ENCODE measurements at regions not wholly inside any gene's neighbourhood (a gene's known extent, or its start where the extent isn't known, plus 50 kb on each side); places are given as distances from the start of the nearest gene placed in this dataset.

GRCh38 chr10:57621466-57621865 is 646.2 kb downstream of the IPMK start:
- no peak for ATAC-seq
- TF ChIP-seq ZFP3 (CRISPR knock-in tag; IDR thresholded peaks at IDR 0.05) (no peak), ZNF70 (CRISPR knock-in tag; IDR thresholded peaks at IDR 0.05) (no peak), ZFP30 (CRISPR knock-in tag; IDR thresholded peaks at IDR 0.05) (no peak), TOX (CRISPR knock-in tag; IDR thresholded peaks at IDR 0.05; ENCODE audit: borderline replicate concordance) (no peak), TSHZ2 (CRISPR knock-in tag; IDR thresholded peaks at IDR 0.05) (no peak), ESRRG (CRISPR knock-in tag; IDR thresholded peaks at IDR 0.05) (no peak), SNAI2 (CRISPR knock-in tag; IDR thresholded peaks at IDR 0.05) (no peak), OSR1 (CRISPR knock-in tag; IDR thresholded peaks at IDR 0.05) (no peak), ZNF8 (CRISPR knock-in tag; IDR thresholded peaks at IDR 0.05) (no peak), ARNTL (CRISPR knock-in tag; IDR thresholded peaks at IDR 0.05; ENCODE audit: borderline replicate concordance, low read depth) (no peak), PPARA (CRISPR knock-in tag; IDR thresholded peaks at IDR 0.05; ENCODE audit: borderline replicate concordance) (no peak), CSDC2 (CRISPR knock-in tag; IDR thresholded peaks at IDR 0.05) (no peak), ZC3H10 (CRISPR knock-in tag; IDR thresholded peaks at IDR 0.05) (no peak), CSRNP3 (CRISPR knock-in tag; IDR thresholded peaks at IDR 0.05) (no peak), GLIS3 (CRISPR knock-in tag; IDR thresholded peaks at IDR 0.05) (no peak)
- TF ChIP-seq, protein P1, sequence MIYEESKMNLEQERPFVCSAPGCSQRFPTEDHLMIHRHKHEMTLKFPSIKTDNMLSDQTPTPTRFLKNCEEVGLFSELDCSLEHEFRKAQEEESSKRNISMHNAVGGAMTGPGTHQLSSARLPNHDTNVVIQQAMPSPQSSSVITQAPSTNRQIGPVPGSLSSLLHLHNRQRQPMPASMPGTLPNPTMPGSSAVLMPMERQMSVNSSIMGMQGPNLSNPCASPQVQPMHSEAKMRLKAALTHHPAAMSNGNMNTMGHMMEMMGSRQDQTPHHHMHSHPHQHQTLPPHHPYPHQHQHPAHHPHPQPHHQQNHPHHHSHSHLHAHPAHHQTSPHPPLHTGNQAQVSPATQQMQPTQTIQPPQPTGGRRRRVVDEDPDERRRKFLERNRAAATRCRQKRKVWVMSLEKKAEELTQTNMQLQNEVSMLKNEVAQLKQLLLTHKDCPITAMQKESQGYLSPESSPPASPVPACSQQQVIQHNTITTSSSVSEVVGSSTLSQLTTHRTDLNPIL (CRISPR knock-in tag; IDR thresholded peaks at IDR 0.05; ENCODE audit: low read depth): no peak

- TF ChIP-seq CSDC2 (CRISPR knock-in tag; IDR thresholded peaks at IDR 0.05) (no peak), ZNF8 (CRISPR knock-in tag; IDR thresholded peaks at IDR 0.05) (no peak), OSR1 (CRISPR knock-in tag; IDR thresholded peaks at IDR 0.05) (no peak), ZNF70 (CRISPR knock-in tag; IDR thresholded peaks at IDR 0.05) (no peak), GLIS3 (CRISPR knock-in tag; IDR thresholded peaks at IDR 0.05) (no peak), TCF4 (CRISPR knock-in tag; IDR thresholded peaks at IDR 0.05; ENCODE audit: borderline replicate concordance) (no peak), RARB (CRISPR knock-in tag; IDR thresholded peaks at IDR 0.05) (no peak), BACH2 (CRISPR knock-in tag; IDR thresholded peaks at IDR 0.05; ENCODE audit: borderline replicate concordance) (no peak), ZNF565 (CRISPR knock-in tag; conservative IDR thresholded peaks at IDR 0.05; ENCODE audit: low read depth) (no peak), TOX (CRISPR knock-in tag; IDR thresholded peaks at IDR 0.05; ENCODE audit: borderline replicate concordance) (no peak), SNAI2 (CRISPR knock-in tag; IDR thresholded peaks at IDR 0.05) (no peak), TSHZ2 (CRISPR knock-in tag; IDR thresholded peaks at IDR 0.05) (no peak), ESRRG (CRISPR knock-in tag; IDR thresholded peaks at IDR 0.05) (no peak), PPARA (CRISPR knock-in tag; IDR thresholded peaks at IDR 0.05; ENCODE audit: borderline replicate concordance) (no peak), ZC3H10 (CRISPR knock-in tag; IDR thresholded peaks at IDR 0.05) (no peak), ARNTL (CRISPR knock-in tag; IDR thresholded peaks at IDR 0.05; ENCODE audit: borderline replicate concordance, low read depth) (no peak)
- TF ChIP-seq, protein P1 (CRISPR knock-in tag; IDR thresholded peaks at IDR 0.05; ENCODE audit: low read depth): no peak
- TF ChIP-seq, protein P2, sequence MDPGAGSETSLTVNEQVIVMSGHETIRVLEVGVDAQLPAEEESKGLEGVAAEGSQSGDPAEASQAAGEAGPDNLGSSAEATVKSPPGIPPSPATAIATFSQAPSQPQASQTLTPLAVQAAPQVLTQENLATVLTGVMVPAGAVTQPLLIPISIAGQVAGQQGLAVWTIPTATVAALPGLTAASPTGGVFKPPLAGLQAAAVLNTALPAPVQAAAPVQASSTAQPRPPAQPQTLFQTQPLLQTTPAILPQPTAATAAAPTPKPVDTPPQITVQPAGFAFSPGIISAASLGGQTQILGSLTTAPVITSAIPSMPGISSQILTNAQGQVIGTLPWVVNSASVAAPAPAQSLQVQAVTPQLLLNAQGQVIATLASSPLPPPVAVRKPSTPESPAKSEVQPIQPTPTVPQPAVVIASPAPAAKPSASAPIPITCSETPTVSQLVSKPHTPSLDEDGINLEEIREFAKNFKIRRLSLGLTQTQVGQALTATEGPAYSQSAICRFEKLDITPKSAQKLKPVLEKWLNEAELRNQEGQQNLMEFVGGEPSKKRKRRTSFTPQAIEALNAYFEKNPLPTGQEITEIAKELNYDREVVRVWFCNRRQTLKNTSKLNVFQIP (CRISPR knock-in tag; IDR thresholded peaks at IDR 0.05; ENCODE audit: borderline replicate concordance, low read depth): no peak
- TF ChIP-seq, protein P3, sequence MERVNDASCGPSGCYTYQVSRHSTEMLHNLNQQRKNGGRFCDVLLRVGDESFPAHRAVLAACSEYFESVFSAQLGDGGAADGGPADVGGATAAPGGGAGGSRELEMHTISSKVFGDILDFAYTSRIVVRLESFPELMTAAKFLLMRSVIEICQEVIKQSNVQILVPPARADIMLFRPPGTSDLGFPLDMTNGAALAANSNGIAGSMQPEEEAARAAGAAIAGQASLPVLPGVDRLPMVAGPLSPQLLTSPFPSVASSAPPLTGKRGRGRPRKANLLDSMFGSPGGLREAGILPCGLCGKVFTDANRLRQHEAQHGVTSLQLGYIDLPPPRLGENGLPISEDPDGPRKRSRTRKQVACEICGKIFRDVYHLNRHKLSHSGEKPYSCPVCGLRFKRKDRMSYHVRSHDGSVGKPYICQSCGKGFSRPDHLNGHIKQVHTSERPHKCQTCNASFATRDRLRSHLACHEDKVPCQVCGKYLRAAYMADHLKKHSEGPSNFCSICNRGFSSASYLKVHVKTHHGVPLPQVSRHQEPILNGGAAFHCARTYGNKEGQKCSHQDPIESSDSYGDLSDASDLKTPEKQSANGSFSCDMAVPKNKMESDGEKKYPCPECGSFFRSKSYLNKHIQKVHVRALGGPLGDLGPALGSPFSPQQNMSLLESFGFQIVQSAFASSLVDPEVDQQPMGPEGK (CRISPR knock-in tag; IDR thresholded peaks at IDR 0.05; ENCODE audit: borderline replicate concordance): no peak
Measured at GRCh38 chr10:57605948-57606485, 661.7 kb downstream of the IPMK start.

More at GRCh38 chr10:57605948-57606485, 661.7 kb downstream of the IPMK start:
- no peak for ATAC-seq
